ENCODE measurements at regions not wholly inside any gene's neighbourhood (a gene's known extent, or its start where the extent isn't known, plus 50 kb on each side); places are given as distances from the start of the nearest gene placed in this dataset.
"Not testable (repeated sequence)": the region's sequence is repeated elsewhere in the genome, so short reads cannot be mapped to it uniquely, and the experiment has no call there.

- not testable (repeated sequence) for DNase-seq
These were observed 109.7 kb upstream of the ZNG1E start for GRCh38 chr9:65566018-65566417.

DNA sequence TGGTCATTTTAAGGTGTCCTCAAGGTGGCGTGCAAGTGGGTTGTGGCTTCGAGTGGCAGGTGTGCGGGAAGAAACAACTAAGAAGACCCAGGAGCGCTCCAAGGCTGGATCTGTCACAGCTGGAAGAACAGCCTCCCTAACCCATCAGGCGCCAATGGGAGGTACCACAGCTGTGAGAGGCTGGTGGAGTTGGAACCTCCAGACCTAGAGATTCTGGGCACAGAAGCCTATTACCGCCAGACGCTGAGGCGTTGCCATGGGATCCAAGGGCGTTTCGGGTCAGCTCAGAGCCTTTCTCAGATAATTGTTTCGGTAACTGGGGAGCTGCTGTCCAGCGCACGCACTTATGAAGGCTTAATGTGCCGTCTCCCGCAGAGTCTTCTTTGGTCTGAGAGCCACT lies 156.7 kb upstream of the ZNG1E start:
- DNase-seq: not testable (repeated sequence)

GRCh38 chr9:65514465-65514864 lies 161.3 kb upstream of the ZNG1E start:
- not testable (repeated sequence) for DNase-seq

DNA sequence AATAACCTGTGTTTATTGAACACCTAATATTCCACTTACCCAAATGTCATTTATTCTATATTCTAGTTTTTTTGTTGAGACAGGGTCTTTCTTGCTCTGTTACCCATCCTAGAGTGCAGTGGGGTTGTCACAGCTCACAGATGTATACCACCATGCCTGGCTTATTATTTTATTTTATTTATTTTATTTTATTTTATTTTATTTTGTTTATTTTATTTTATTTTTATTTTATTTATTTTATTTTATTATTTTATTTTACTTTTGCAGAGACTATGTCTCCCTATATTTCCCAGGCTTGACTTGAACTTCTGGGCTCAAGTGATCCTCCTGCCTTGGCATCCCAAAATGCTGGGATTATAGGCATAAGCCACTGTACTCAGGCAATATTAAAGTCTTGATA lies 167.8 kb upstream of the ZNG1E start:
- DNase-seq: not testable (repeated sequence)

- DNase-seq: not testable (repeated sequence)
These were observed 171.0 kb upstream of the ZNG1E start for GRCh38 chr9:65504686-65505085.

DNA sequence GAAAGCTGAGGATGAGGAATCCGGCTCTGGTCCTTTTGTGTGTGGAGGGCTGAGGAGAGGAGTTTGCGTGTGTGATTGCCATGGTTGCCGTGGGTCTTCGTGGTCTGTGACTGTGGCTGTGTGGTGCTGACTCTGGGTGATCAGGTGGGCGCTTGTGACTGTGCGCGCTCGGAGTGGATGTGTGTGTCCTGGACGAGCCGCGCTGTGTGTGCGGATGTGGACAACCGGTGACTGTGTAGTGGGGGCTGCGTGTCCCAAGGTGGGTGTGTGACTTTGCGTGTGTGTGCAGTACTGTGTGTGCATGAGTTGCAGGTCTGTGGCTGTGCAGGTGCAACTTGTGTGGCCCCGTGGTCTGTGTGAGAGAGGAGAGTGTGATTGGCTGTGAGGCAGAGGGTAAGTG lies 172.0 kb upstream of the ZNG1E start:
- DNase-seq: not testable (repeated sequence)

GRCh38 chr9:65482890-65483289 lies 192.8 kb upstream of the ZNG1E start:
- not testable (repeated sequence) for DNase-seq

GRCh38 chr9:65481291-65481690 lies 194.4 kb upstream of the ZNG1E start:
- DNase-seq: not testable (repeated sequence)

DNA sequence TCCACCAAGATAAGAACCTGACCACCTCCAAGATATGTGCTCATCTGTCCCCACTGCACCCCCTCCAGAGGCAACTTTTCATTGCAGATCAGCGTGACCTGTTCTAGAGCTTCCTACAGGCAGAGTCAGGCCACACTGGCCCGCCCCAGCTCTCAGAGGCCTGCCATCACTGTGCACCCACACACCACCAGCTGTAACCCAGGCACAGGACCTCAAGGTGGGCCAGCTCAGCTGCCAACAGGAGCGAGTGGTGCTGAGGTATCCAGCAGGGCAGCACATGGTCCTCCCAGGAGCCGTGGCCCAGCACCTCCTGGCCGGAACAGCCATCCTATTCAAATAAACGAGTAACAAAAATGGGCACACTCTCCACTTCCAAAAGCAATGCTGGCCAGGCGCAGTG lies 189.9 kb upstream of the FOXD4L5 start:
- DNase-seq: not testable (repeated sequence)

DNA sequence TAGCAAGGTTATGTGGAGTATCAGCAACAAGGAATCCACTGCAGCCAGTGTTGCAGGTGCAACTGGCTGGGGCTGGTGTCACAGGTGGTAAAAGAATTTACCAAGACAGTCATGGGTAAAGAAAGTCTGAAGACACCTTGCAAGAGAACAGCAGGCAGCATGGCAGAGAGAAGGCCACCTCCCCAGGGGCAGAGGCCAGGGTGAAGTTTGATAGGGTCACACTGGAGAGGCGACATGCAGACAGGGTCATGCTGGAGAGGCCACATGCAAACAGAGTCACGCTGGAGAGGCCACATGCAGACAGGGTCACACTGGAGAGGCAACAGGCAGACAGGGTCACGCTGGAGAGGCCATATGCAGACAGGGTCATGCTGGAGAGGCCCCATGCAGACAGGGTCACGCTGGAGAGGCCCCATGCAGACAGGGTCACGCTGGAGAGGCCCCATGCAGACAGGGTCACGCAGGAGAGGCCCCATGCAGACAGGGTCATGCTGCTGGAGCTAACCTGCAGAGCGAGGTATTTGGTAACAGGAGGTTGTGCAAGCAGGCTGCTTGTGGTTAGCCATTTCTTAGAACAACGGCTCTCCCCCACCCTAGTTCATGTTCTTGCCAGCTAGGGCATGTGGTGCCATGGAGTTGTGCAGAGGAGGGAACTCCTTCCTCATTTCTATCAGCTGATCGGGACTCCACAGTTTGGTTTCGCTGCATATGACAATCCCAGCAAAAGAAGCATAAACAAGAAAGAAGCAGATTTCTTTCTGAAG lies 188.2 kb upstream of the FOXD4L5 start:
- not testable (repeated sequence) for DNase-seq

GRCh38 chr9:65471106-65471505 lies 186.1 kb upstream of the FOXD4L5 start:
- not testable (repeated sequence) for DNase-seq

DNA sequence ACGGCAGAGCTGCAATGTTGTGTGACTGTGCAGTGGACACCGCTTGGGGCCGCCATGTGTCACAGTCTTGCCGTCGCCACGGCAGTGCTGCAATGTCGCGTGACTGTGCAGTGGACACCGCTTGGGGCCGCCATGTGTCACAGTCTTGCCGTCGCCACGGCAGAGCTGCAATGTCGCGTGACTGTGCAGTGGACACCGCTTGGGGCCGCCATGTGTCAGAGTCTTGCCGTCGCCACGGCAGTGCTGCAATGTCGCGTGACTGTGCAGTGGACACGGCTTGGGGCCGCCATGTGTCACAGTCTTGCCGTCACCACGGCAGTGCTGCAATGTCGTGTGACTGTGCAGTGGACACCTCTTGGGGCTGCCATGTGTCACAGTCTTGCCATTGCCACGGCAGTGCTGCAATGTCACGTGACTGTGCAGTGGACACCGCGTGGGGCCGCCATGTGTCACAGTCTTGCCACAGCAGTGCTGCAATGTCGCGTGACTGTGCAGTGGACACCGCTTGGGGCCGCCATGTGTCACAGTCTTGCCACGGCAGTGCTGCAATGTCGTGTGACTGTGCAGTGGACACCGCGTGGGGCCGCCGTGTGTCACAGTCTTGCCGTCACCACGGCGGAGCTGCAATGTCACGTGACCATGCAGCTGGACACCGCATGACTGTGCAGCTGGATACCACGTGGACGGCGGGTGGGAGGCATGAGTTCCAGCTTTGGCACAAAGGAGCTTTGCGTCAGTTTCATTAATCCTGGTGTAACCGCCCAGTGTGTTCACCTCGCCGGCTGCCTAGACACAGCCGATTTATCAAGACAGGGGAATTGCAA lies 182.1 kb upstream of the FOXD4L5 start:
- DNase-seq: not testable (repeated sequence)

- not testable (repeated sequence) for DNase-seq
These were observed 180.4 kb upstream of the FOXD4L5 start for GRCh38 chr9:65465246-65465895.

- not testable (repeated sequence) for DNase-seq
These were observed 177.5 kb upstream of the FOXD4L5 start for GRCh38 chr9:65462476-65462875.

DNA sequence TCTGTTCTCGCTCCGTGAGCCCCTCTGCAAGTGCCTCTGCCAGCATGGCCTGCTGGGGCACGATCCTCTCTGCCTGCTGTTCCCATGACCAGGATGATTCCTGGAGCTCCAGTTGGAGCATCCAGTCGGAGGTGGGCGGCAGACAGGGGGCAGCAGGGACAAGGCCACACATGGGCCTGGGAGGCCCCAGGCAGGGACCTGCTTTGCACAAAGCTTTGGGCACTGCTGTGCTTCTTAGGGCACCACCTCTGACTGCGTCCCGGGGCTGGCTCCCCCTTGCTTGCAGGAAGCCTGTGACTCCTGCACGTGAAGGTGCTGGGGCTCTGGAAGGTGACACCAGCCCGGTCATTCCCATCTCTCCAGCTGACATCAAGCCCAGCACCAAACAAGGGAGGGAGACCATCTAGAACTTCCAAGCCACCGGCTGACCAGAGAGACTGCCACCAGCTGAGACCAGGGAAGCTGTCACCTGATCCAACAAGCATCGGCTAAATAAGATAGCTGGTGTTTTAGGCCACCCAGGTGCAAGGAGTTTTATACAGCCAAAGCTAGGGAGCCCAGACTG lies 174.8 kb upstream of the FOXD4L5 start:
- DNase-seq: no peak

GRCh38 chr9:65458992-65459391 lies 174.0 kb upstream of the FOXD4L5 start:
- DNase-seq: no peak

- DNase-seq: no peak
These were observed 173.5 kb upstream of the FOXD4L5 start for GRCh38 chr9:65458465-65458864.

- not testable (repeated sequence) for DNase-seq
These were observed 172.0 kb upstream of the FOXD4L5 start for GRCh38 chr9:65456991-65457390.

GRCh38 chr9:65455751-65456647 lies 171.0 kb upstream of the FOXD4L5 start:
- DNase-seq: not testable (repeated sequence)

- not testable (repeated sequence) for DNase-seq
These were observed 170.1 kb upstream of the FOXD4L5 start for GRCh38 chr9:65455136-65455535.

DNA sequence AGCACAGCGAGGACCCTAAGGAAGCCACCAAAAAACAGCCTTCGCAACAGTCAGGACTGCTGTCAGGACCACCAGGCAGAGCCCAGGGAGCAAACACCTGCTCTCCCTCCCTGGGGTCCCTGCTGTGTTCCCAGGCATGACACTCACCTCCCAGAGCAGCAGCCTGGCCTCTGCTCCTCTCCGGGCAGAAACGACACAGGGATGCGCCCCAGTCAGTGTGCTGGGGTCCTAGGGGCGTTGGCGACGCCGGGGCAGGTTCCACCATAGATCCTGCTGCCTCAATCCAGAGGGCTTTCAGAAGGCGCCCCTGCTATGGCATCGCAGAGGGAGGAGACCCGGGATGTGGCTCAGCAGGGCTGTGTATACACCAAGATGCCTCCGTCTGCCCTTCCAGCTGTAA lies 169.7 kb upstream of the FOXD4L5 start:
- DNase-seq: not testable (repeated sequence)

DNA sequence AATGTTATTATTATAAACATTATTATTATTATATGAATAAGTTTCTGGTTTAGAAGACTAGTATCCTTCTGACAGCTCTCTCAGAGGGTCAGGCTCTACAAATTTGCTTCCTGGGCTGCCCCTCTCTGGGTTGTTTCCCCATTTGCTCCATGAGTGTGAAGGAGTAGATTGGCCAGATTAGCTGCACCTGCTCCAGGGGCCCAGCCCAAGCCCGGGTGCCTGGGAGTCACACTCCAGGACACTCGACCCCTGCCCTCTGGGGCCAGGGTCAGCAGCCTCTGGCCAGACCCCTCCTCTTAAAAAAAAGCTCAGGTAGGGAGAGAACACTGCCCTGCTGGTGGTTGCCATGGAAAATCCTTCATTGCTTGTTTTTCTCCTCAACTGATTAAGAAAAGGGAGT lies 169.0 kb upstream of the FOXD4L5 start:
- not testable (repeated sequence) for DNase-seq

Data from activated naive CD4-positive, alpha-beta T cell treated with Interleukin-2 at 50 U/mL for 16 hours (primary cell).